ENCODE measurements at regions not wholly inside any gene's neighbourhood (a gene's known extent, or its start where the extent isn't known, plus 50 kb on each side); places are given as distances from the start of the nearest gene placed in this dataset.

GRCh38 chr12:25040593-25040992 lies 91.7 kb upstream of the BCAT1 start:
- TF ChIP-seq POLR2A (IDR thresholded peaks at IDR 0.05): no peak
- TF ChIP-seq, protein P1, sequence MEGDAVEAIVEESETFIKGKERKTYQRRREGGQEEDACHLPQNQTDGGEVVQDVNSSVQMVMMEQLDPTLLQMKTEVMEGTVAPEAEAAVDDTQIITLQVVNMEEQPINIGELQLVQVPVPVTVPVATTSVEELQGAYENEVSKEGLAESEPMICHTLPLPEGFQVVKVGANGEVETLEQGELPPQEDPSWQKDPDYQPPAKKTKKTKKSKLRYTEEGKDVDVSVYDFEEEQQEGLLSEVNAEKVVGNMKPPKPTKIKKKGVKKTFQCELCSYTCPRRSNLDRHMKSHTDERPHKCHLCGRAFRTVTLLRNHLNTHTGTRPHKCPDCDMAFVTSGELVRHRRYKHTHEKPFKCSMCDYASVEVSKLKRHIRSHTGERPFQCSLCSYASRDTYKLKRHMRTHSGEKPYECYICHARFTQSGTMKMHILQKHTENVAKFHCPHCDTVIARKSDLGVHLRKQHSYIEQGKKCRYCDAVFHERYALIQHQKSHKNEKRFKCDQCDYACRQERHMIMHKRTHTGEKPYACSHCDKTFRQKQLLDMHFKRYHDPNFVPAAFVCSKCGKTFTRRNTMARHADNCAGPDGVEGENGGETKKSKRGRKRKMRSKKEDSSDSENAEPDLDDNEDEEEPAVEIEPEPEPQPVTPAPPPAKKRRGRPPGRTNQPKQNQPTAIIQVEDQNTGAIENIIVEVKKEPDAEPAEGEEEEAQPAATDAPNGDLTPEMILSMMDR (IDR thresholded peaks at IDR 0.05): no peak

All from esophagus squamous epithelium (tissue), 4 donors.